Fibroblast of mammary gland (primary cell): ENCODE measurements at regions not wholly inside any gene's neighbourhood (a gene's known extent, or its start where the extent isn't known, plus 50 kb on each side); places are given as distances from the start of the nearest gene placed in this dataset.

ENCODE experiments used
- DNase-seq: peaks from one replicate; pipeline ENCODE4 v3.0.0-alpha.2; 2010; ENCODE audit warnings: low read depth
- H3K4me3 ChIP-seq: 2 replicates; pipeline ENCODE4 v1.5.1; 2011; ENCODE audit warnings: low read depth, mild to moderate bottlenecking, low read length, moderate library complexity; ENCODE audit not compliant: control insufficient read depth
- CTCF ChIP-seq: conservative IDR thresholded peaks from 2 replicates; pipeline ENCODE4 v1.5.1; 2011; ENCODE audit warnings: low read depth, low read length, inconsistent platforms; ENCODE audit not compliant: control insufficient read depth, insufficient read depth

- no peak for DNase-seq
- H3K4me3 ChIP-seq, result no peak overlapping the region
- TF ChIP-seq CTCF, result no peak
These were observed 583.5 kb upstream of the MKI67 start for GRCh38 chr10:128709686-128710085.

DNA sequence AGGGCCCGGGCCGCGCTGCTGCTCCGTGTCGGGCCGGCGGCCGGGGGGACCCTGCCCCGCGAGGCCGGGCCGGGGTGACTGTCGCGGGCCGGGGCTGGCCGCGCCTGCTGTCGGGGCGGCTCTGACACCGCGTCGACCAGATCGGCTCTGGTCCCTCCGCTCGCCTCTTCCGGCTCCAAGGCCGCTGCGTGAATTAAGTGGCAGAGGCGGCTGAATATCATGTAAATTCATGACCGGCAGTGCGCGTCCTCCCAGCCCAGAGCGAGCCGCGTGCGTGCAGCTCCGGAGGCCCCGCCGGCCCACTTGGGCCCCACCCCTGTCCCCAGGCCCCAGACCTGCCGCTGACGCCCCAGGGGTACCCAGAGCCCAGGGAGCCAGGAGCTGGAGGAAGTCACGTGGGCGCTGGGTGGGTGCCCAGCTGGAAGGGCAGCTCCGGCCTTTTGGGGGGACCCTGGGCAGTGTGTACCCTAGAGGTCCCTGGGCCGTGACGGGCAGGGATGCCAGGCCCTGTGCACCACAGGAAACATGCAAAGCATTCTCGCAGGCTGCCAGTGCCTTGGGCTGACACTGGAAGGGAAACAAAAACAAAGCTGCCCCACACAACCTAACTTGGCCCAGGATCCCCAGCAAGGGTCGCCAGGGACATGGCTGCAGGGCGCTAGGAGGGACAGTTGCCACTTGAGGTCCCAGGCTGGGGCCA is 584.0 kb upstream of the MKI67 start:
- H3K4me3 ChIP-seq, result no peak overlapping the region
- DNase-seq, result no peak
- TF ChIP-seq CTCF, result no peak

GRCh38 chr10:128710798-128711183 is 584.6 kb upstream of the MKI67 start:
- no peak for DNase-seq
- TF ChIP-seq CTCF, result no peak

DNA sequence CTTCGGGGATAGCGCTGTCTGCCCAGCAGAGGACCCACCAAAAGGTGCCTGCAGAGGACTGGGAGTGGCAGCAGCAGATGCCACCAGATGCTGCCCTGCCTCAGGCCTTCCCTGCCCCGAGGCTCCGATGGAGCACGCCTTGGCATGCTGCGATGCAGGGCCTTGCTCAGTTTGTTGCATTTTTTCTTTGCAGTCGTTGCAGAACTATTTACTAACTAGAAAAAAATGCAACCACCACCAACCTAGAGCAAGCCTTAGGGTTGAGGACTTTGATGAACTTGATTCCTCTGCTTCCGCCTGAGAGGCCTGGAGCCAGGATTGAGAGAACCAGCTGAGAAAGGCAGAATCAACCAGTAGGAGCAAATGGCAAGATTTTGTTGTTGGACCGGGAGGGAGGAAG is 585.6 kb upstream of the MKI67 start:
- H3K4me3 ChIP-seq, result no peak overlapping the region
- DNase-seq, result no peak
- no peak for TF ChIP-seq CTCF

More at GRCh38 chr10:128710798-128711183, 584.6 kb upstream of the MKI67 start:
- H3K4me3 ChIP-seq, result no peak overlapping the region

- no peak for TF ChIP-seq CTCF
- no peak overlapping the region for H3K4me3 ChIP-seq
- DNase-seq, result no peak
These were observed 586.6 kb upstream of the MKI67 start for GRCh38 chr10:128712661-128713400.

DNA sequence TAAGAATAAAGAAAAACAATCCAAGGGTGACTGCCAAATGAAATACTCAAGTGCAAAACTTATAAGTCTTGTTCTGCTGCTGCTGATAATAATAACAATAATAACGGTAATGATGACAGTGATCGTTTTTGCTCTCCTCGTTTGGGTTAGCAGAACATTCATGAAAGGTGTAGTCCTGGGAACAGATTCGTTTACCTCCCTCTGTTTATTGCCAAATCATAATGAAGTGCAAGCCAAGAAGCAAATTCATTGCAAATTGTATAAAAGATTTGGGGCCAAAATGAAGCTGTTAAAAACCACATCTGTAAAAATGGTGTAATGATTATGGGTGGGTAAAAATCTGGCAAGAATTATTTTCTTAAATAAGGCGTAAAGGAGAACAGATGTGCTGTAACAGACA is 587.2 kb upstream of the MKI67 start:
- H3K4me3 ChIP-seq, result no peak overlapping the region
- TF ChIP-seq CTCF, result no peak
- DNase-seq, result no peak
